Karpas-422 (cell line): ENCODE measurements at regions not wholly inside any gene's neighbourhood (a gene's known extent, or its start where the extent isn't known, plus 50 kb on each side); places are given as distances from the start of the nearest gene placed in this dataset.

ENCODE experiments used
- DNase-seq: peaks from one replicate; pipeline ENCODE4 v3.0.0-alpha.2; 2015
- H2AFZ ChIP-seq: fragments of 200-600 bp; sonication (generic); 2 replicates; pipeline ENCODE4 v1.6.1; 2014; ENCODE audit warnings: antibody characterized with exemption, low read length, mixed read lengths
- H3K27ac ChIP-seq: fragments of 200-600 bp; sonication (generic); 2 replicates; pipeline ENCODE4 v1.5.1; 2014; ENCODE audit warnings: mild to moderate bottlenecking, low read length, moderate library complexity
- H3K27me3 ChIP-seq: fragments of 200-600 bp; sonication (generic); 2 replicates; pipeline ENCODE4 v1.6.1; 2014; ENCODE audit warnings: low read length, mixed read lengths
- H3K36me3 ChIP-seq: fragments of 200-600 bp; sonication (generic); 2 replicates; pipeline ENCODE4 v1.6.1; 2014; ENCODE audit warnings: low read length, mixed read lengths; ENCODE audit not compliant: insufficient read depth
- H3K4me1 ChIP-seq: fragments of 200-600 bp; sonication (generic); 2 replicates; pipeline ENCODE4 v1.6.1; 2014; ENCODE audit warnings: mild to moderate bottlenecking, low read length, mixed read lengths
- H3K4me2 ChIP-seq: fragments of 200-600 bp; sonication (generic); 2 replicates; pipeline ENCODE4 v1.6.1; 2014; ENCODE audit warnings: low read length, low read depth, mild to moderate bottlenecking; ENCODE audit not compliant: poor library complexity, severe bottlenecking
- H3K4me3 ChIP-seq: fragments of 200-600 bp; sonication (generic); 2 replicates; pipeline ENCODE4 v1.5.1; 2014; ENCODE audit warnings: mild to moderate bottlenecking, antibody characterized with exemption, low read length, mixed read lengths
- H3K79me2 ChIP-seq: fragments of 200-600 bp; sonication (generic); 2 replicates; pipeline ENCODE4 v1.6.1; 2014; ENCODE audit warnings: mild to moderate bottlenecking, low read length, mixed read lengths
- H3K9ac ChIP-seq: fragments of 200-600 bp; sonication (generic); 2 replicates; pipeline ENCODE4 v1.6.0; 2014; ENCODE audit warnings: low read length
- H3K9me2 ChIP-seq: fragments of 200-600 bp; sonication (generic), shearing (Covaris generic); replicated peaks from 2 replicates; pipeline ENCODE4 v1.6.0; 2014; ENCODE audit warnings: mild to moderate bottlenecking, low read length, moderate library complexity; ENCODE audit not compliant: insufficient read depth
- H3K9me3 ChIP-seq: fragments of 300-700, 200-600 bp; sonication (generic); 2 replicates; pipeline ENCODE4 v1.6.1; 2014; ENCODE audit warnings: low read length, mixed read lengths
- H4K20me1 ChIP-seq: fragments of 200-600 bp; sonication (generic); 2 replicates; pipeline ENCODE4 v1.6.1; 2014; ENCODE audit warnings: mild to moderate bottlenecking, antibody characterized with exemption, low read length, low read depth; ENCODE audit not compliant: insufficient read depth

DNA sequence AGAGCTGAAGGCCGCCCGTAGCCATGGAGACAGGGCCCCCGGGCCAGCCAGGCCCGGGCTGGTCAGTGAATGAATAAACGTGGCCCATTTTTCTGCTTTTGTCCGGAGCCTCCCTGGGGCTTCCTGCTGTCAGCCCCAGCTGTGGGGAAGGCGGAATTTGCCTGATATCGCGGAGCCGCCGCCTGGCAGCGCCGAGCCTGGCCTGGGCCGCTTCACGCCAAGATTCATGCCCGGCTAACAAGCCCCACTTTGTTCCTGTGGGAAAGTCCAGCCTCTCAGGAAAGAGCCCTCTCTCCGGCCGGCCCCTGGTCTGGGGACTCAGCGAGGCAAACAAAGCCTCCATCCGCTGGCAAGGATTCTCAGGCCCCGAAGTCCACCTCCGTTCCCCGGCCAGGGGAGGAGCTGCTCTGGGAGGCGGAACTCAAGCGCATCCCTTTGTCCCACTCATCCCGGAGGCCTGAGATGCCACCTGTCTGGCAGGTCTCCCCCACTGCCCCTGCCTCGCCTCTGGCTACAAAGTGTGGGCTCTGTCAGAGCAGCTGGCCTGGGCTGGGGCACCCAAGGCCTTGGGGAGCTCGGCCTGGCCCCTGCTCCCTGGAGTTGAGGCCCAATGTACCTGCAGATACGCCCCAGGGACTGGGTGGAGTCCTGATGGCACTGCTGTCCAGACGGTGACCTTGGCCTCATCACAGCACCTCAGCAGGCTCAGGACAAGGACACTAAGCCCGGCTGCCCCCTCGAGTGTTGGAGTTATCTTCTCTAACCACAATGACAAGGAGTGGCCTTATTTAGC lies 51.6 kb upstream of the SLC6A11 start:
- no peaks in the 10 kb centered on the region for H3K9me3 ChIP-seq
- H3K9me2 ChIP-seq, result no peaks in the 10 kb centered on the region
- no peaks in the 10 kb centered on the region for H3K27me3 ChIP-seq
- no peaks in the 10 kb centered on the region for H3K79me2 ChIP-seq
- H3K9ac ChIP-seq, result no peak overlapping the region
- no peak for DNase-seq
- no peaks in the 10 kb centered on the region for H4K20me1 ChIP-seq
- H2AFZ ChIP-seq, result no peak overlapping the region
- H3K4me1 ChIP-seq, result no peaks in the 10 kb centered on the region
- H3K27ac ChIP-seq, result no peak overlapping the region
- H3K36me3 ChIP-seq, result no peaks in the 10 kb centered on the region
- H3K4me2 ChIP-seq, result no peak overlapping the region
- H3K4me3 ChIP-seq, result no peak overlapping the region

DNA sequence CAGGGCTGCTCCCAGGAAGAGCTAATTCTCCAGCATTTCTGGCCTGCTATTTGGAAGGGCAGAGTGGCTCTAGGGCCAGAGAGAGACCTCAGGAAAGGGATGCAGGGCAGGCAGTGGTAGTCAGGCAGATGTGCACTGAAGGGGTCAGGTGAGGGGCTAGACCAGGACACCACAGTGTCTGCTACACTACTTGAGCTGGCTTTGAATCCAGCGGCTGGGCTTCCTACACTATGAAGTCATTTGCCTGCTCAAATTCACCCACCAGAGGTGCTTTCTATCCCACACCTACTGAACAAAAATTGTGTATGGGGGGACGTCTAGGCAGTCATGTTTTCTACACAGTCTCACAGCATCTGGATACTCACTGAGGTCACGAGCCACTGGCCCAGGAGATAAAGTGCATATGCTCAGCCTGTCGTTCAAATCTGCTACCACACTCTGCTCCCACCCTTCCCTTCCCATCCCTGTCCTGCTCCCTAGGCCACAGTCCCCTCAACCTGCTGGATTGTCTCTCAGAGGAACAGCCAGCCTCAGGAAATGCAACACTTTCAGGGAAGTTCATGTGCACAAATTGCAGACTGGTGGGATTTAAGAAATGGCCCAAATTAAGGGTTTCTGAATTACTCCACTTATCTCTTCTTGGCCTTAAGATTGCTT lies 49.9 kb upstream of the SLC6A11 start:
- Histone ChIP-seq H3K9ac (no peak overlapping the region), H3K36me3 (no peaks in the 10 kb centered on the region), H3K9me2 (no peaks in the 10 kb centered on the region), H4K20me1 (no peaks in the 10 kb centered on the region), H3K9me3 (no peaks in the 10 kb centered on the region), H3K79me2 (no peaks in the 10 kb centered on the region), H3K4me3 (no peak overlapping the region), H3K4me1 (no peaks in the 10 kb centered on the region), H3K4me2 (no peak overlapping the region), H3K27me3 (no peaks in the 10 kb centered on the region), H3K27ac (no peak overlapping the region), H2AFZ (no peak overlapping the region)
- no peak for DNase-seq
